ENCODE measurements at regions not wholly inside any gene's neighbourhood (a gene's known extent, or its start where the extent isn't known, plus 50 kb on each side); places are given as distances from the start of the nearest gene placed in this dataset.

DNA sequence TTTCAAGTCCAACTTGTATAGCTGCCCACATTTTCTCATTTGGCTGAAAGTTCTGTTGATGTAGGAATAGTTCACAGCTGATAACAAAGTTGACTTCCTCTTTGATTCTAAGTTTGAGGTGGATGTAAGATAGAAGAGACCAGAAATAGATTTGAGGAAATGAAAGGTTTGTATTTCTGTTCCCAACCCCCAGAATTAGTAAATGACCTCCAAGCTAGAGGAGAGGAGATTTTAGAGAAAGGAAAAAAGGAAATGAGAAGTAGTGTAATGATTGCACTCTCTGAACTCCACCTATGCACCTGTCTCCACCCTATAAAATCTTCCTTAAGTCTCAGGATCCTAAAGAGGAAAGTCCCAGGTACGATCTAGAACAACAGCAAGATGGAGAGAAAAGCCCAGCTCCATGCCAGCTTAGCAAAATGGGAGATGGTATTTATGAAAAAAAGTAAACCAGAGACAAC is 130.4 kb upstream of the POC5 start:
- TF ChIP-seq, protein P1, sequence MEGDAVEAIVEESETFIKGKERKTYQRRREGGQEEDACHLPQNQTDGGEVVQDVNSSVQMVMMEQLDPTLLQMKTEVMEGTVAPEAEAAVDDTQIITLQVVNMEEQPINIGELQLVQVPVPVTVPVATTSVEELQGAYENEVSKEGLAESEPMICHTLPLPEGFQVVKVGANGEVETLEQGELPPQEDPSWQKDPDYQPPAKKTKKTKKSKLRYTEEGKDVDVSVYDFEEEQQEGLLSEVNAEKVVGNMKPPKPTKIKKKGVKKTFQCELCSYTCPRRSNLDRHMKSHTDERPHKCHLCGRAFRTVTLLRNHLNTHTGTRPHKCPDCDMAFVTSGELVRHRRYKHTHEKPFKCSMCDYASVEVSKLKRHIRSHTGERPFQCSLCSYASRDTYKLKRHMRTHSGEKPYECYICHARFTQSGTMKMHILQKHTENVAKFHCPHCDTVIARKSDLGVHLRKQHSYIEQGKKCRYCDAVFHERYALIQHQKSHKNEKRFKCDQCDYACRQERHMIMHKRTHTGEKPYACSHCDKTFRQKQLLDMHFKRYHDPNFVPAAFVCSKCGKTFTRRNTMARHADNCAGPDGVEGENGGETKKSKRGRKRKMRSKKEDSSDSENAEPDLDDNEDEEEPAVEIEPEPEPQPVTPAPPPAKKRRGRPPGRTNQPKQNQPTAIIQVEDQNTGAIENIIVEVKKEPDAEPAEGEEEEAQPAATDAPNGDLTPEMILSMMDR (conservative IDR thresholded peaks at IDR 0.05; ENCODE audit: control insufficient read depth, insufficient read depth, low read depth, low read length) = no peak
- DNase-seq (ENCODE audit: low read depth) = no peak
- H3K4me3 ChIP-seq (ENCODE audit: control insufficient read depth, low read depth, low read length) = no peak overlapping the region

DNA sequence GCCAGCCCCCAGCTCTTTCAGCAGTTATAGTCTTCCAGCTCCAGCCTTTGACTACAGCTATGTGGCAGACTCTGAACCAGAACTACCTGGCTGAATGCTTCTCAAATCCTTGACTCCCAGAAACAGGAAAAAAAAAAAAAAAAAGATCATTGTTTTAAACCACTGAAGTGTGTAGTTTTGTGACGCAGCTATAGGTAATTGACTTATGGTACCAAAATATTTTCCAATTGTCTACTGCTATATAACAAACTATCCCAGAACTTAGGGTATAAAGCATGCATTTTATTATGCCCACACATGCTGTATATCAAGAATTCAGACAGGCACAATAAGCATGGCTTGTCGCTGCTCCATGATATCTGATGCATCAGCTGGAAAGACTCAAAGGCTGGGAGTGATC is 127.1 kb upstream of the POC5 start:
- TF ChIP-seq, protein P1 (conservative IDR thresholded peaks at IDR 0.05; ENCODE audit: control insufficient read depth, insufficient read depth, low read depth, low read length) = no peak
- no peak overlapping the region for H3K4me3 ChIP-seq (ENCODE audit: control insufficient read depth, low read depth, low read length)
- DNase-seq (ENCODE audit: low read depth) = no peak

DNA sequence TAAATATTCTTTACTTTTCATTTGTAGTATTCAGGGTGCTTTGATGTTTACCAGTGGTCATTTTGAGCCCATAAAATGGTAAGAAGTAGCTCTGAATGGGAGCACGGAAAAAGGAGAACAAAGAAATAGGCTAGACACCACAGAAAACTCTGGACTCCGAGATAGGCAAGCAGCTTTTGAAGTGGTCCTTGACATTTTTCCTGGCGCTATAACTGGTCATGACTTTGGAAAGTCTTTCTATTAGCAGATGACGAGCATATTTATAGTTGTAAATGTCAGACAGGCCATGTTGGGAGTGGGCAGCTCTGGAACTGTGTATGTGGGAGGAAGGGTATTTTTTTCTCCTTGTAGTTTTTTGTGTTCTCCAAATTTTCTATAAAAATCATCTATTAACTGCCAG is 126.1 kb upstream of the POC5 start:
- H3K4me3 ChIP-seq (ENCODE audit: control insufficient read depth, low read depth, low read length) = no peak overlapping the region
- TF ChIP-seq, protein P1 (conservative IDR thresholded peaks at IDR 0.05; ENCODE audit: control insufficient read depth, insufficient read depth, low read depth, low read length) = no peak
- DNase-seq (ENCODE audit: low read depth) = no peak

DNA sequence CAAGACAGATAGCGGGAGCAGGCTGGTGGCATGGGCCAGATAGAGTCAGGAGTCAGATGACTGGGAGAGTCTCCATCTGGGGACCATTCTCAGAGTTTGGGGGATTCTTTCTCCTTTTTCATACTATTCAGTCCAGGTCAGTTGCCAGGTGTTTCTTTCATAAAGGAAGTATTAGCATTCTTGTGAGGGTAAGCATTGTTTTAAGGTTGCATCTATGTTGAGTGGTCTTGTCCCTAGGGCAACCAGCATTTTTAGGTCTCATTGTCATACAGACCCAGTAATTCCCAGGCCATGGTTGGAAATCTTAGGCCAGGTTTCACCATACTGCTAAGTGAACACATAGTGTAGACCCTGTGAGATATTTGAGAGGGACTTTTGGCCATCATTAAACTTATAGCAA is 122.3 kb upstream of the POC5 start:
- no peak for DNase-seq (ENCODE audit: low read depth)
- H3K4me3 ChIP-seq (ENCODE audit: control insufficient read depth, low read depth, low read length) = no peak overlapping the region
- TF ChIP-seq, protein P1 (conservative IDR thresholded peaks at IDR 0.05; ENCODE audit: control insufficient read depth, insufficient read depth, low read depth, low read length) = no peak

DNA sequence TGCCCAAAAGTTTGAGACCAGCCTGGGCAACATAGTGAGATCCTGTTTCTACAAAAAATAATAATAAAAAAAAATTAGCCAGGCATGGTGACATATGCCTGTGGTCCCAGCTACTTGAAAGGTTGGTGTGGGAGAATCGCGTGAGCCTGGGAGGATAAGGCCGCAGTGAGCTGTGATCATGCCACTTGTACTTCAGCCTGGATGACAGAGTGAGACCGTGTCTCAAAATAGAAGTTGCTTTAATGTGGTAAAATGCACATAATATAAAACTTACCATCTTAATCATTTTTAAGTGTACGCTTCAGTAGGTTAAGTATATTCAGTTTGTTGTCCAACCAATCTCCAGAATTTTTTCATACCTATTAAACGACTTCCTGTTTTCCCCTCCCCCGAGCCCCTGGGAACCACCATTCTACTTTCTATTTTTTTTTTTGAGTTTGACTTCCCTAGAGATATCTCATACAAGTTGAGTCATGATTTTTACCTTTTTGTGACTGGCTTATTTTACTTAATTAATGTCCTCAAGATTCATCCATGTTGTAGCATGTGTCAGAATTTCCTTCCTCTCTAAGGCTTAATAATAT is 120.1 kb upstream of the POC5 start:
- TF ChIP-seq, protein P1 (conservative IDR thresholded peaks at IDR 0.05; ENCODE audit: control insufficient read depth, insufficient read depth, low read depth, low read length) = no peak
- DNase-seq (ENCODE audit: low read depth) = no peak
- H3K4me3 ChIP-seq (ENCODE audit: control insufficient read depth, low read depth, low read length) = no peak overlapping the region

DNA sequence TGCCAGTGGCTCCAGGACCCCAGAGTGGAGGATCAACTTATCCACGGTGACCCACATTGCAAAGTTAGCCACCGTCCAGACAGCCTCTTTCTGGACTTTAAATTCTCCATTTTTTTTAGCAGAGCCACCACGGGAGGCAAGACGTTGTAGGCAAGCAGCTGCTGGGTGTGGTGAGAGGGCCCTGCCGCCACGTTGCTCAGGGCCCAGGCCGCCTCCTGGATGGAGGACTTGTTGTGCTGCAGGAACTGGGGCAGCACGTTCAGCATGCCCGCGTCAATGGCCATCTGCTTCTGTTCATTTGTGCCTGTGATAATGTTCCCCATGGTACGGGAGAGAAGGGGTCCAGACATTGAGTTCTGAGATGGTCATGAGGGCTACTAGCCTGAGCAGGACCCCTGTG is 114.3 kb upstream of the POC5 start:
- TF ChIP-seq, protein P1 (conservative IDR thresholded peaks at IDR 0.05; ENCODE audit: control insufficient read depth, insufficient read depth, low read depth, low read length) = no peak
- no peak for DNase-seq (ENCODE audit: low read depth)
- H3K4me3 ChIP-seq (ENCODE audit: control insufficient read depth, low read depth, low read length) = no peak overlapping the region

DNA sequence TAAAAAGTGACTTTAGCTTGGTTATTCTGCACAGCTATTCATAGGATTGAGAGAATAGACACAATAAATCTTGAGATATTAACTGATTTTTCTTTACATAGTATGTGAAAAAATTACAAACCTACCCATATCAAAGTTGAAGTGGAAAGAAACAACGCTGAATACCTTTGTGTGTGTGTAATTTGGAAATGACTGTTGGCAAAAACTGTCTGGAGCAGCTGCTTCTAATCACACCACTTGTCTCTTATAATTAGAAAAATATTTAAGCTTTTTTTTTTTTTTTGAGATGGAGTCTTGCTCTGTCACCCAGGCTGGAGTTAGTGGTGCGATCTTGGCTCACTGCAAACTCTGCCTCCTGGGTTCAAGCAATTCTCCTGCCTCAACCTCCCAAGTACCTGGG is 110.8 kb upstream of the POC5 start:
- H3K4me3 ChIP-seq (ENCODE audit: control insufficient read depth, low read depth, low read length) = no peak overlapping the region
- DNase-seq (ENCODE audit: low read depth) = no peak
- TF ChIP-seq, protein P1 (conservative IDR thresholded peaks at IDR 0.05; ENCODE audit: control insufficient read depth, insufficient read depth, low read depth, low read length) = no peak
